Retinal pigment epithelial cell (primary cell): ENCODE measurements at regions not wholly inside any gene's neighbourhood (a gene's known extent, or its start where the extent isn't known, plus 50 kb on each side); places are given as distances from the start of the nearest gene placed in this dataset.

Experiments used
- DNase-seq: peaks from one replicate; pipeline ENCODE4 v3.0.0-alpha.2; 2010; ENCODE audit warnings: low read depth
- H3K4me3 ChIP-seq: 2 replicates; pipeline ENCODE4 v1.5.1; 2011; ENCODE audit warnings: mild to moderate bottlenecking, low read length, control low read depth, moderate library complexity
- CTCF ChIP-seq: conservative IDR thresholded peaks from 2 replicates; pipeline ENCODE4 v1.5.1; 2011; ENCODE audit warnings: low read depth, low read length, control low read depth, inconsistent platforms

- TF ChIP-seq CTCF = no peak
- H3K4me3 ChIP-seq = no peak overlapping the region
- DNase-seq = no peak
Measured at GRCh38 chr3:101066711-101067129, 73.5 kb upstream of the ABI3BP start.

- no peak overlapping the region for H3K4me3 ChIP-seq
- no peak for DNase-seq
- no peak for TF ChIP-seq CTCF
Measured at GRCh38 chr3:101065962-101066361, 72.7 kb upstream of the ABI3BP start.

GRCh38 chr3:101063401-101063800, 70.2 kb upstream of the ABI3BP start:
- no peak overlapping the region for H3K4me3 ChIP-seq
- no peak for DNase-seq
- TF ChIP-seq CTCF = no peak

- no peak overlapping the region for H3K4me3 ChIP-seq
- TF ChIP-seq CTCF = no peak
- no peak for DNase-seq
Measured at GRCh38 chr3:101061312-101061711, 68.1 kb upstream of the ABI3BP start.

GRCh38 chr3:101050866-101051265, 57.6 kb upstream of the ABI3BP start:
- no peak for TF ChIP-seq CTCF
- DNase-seq = no peak
- H3K4me3 ChIP-seq = no peak overlapping the region

GRCh38 chr3:101050046-101050445, 56.8 kb upstream of the ABI3BP start:
- no peak for DNase-seq
- H3K4me3 ChIP-seq = no peak overlapping the region
- no peak for TF ChIP-seq CTCF

GRCh38 chr3:101049532-101049931, 56.3 kb upstream of the ABI3BP start:
- H3K4me3 ChIP-seq = no peak overlapping the region
- no peak for DNase-seq
- TF ChIP-seq CTCF = no peak
